OCI-LY7 (cell line): ENCODE measurements at regions not wholly inside any gene's neighbourhood (a gene's known extent, or its start where the extent isn't known, plus 50 kb on each side); places are given as distances from the start of the nearest gene placed in this dataset.
"Not testable (repeated sequence)": the region's sequence is repeated elsewhere in the genome, so short reads cannot be mapped to it uniquely, and the experiment has no call there.

ENCODE experiments used
- BruUV-seq: library from RNA; stranded (reverse); fragments of 400-500 nt; replicated peaks from 2 replicates; lab custom pipeline; 2021; lab: Mats Ljungman, UMichigan
- CTCF ChIA-PET: fragments of 300-600 bp; sonication (Branson Sonifier 250); formaldehyde crosslinking; loops from one replicate; lab custom pipeline; 2022; ENCODE audit warnings: antibody characterized with exemption; ENCODE audit not compliant: unreplicated experiment; lab: Charles Lee
- POLR2A ChIA-PET: fragments of 300-600 bp; sonication (Branson Sonifier 250); formaldehyde crosslinking; loops from one replicate; lab custom pipeline; 2022; ENCODE audit warnings: antibody characterized with exemption; lab: Charles Lee
- DNase-seq: peaks from one replicate; pipeline ENCODE4 v3.0.0-alpha.2; 2015; ENCODE audit warnings: low spot score
- H2AFZ ChIP-seq: fragments of 200-600 bp; sonication (generic), shearing (Covaris generic); 2 replicates; pipeline ENCODE4 v1.6.1; 2014; ENCODE audit warnings: mild to moderate bottlenecking, antibody characterized with exemption, low read length, moderate library complexity
- H3K27ac ChIP-seq: fragments of 200-600 bp; sonication (generic); 2 replicates; pipeline ENCODE4 v1.5.1; 2014; ENCODE audit warnings: mixed run types, low read depth, mild to moderate bottlenecking, moderate library complexity, low read length, inconsistent platforms; ENCODE audit not compliant: poor library complexity, severe bottlenecking
- H3K36me3 ChIP-seq: fragments of 200-600 bp; sonication (generic); 2 replicates; pipeline ENCODE4 v1.6.1; 2014; ENCODE audit warnings: mild to moderate bottlenecking, antibody characterized with exemption, low read length, moderate library complexity, mixed read lengths; ENCODE audit not compliant: insufficient read depth
- H3K4me1 ChIP-seq: fragments of 200-600 bp; sonication (generic); 2 replicates; pipeline ENCODE4 v1.5.1; 2014; ENCODE audit warnings: mild to moderate bottlenecking, low read length; ENCODE audit not compliant: insufficient read depth, poor library complexity, severe bottlenecking
- H3K4me2 ChIP-seq: fragments of 200-600 bp; sonication (generic); 2 replicates; pipeline ENCODE4 v1.6.1; 2014; ENCODE audit warnings: mild to moderate bottlenecking, low read length
- H3K4me3 ChIP-seq: fragments of 200-600 bp; sonication (generic); 2 replicates; pipeline ENCODE4 v1.5.1; 2014; ENCODE audit warnings: mild to moderate bottlenecking, low read depth, low read length; ENCODE audit not compliant: poor library complexity, severe bottlenecking
- H3K79me2 ChIP-seq: fragments of 200-600 bp; sonication (generic); 2 replicates; pipeline ENCODE4 v1.6.1; 2016; ENCODE audit warnings: low read depth, mild to moderate bottlenecking, low read length, moderate library complexity, mixed read lengths; ENCODE audit not compliant: insufficient read depth
- H3K9me2 ChIP-seq: fragments of 200-600 bp; sonication (generic); 2 replicates; pipeline ENCODE4 v1.6.1; 2016; ENCODE audit warnings: mild to moderate bottlenecking, low read length, mixed read lengths; ENCODE audit not compliant: insufficient read depth
- H3K9me3 ChIP-seq: fragments of 200-600 bp; sonication (generic); 2 replicates; pipeline ENCODE4 v1.6.1; 2014; ENCODE audit warnings: mild to moderate bottlenecking, mixed run types, low read length, mixed read lengths
- H4K20me1 ChIP-seq: fragments of 200-600 bp; sonication (generic); 2 replicates; pipeline ENCODE4 v1.6.1; 2014; ENCODE audit warnings: mild to moderate bottlenecking, antibody characterized with exemption, low read length, moderate library complexity, mixed read lengths; ENCODE audit not compliant: insufficient read depth
- CTCF ChIP-seq: fragments of 200-600 bp; sonication (generic); conservative IDR thresholded peaks from 2 replicates; pipeline ENCODE4 v1.5.1; 2014; ENCODE audit warnings: mild to moderate bottlenecking, antibody characterized with exemption, low read length, moderate library complexity, mixed read lengths
- EZH2phosphoT487 ChIP-seq: fragments of 200-600 bp; sonication (generic); IDR thresholded peaks from 2 replicates; pipeline ENCODE4 v1.6.1; 2018; ENCODE audit warnings: low read depth, borderline replicate concordance, mild to moderate bottlenecking, mixed run types, antibody characterized with exemption, low read length, moderate library complexity, mixed read lengths
- intact Hi-C: fragments of 100-400 bp; cut with micrococcal nuclease; formaldehyde crosslinking; loops from one replicate; pipeline ENCODE4 v1.10.0; 2022; ENCODE audit not compliant: unreplicated experiment

- CTCF ChIA-PET = no interaction called here
- Histone ChIP-seq H3K27ac (no peak overlapping the region), H3K79me2 (no peaks in the 10 kb centered on the region), H2AFZ (peak overlapping the region; percentile 66; the same call in 1 of the 2 replicates), H3K4me3 (no peak overlapping the region), H3K9me2 (no peaks in the 10 kb centered on the region), H3K9me3 (no peaks in the 10 kb centered on the region), H4K20me1 (no peaks in the 10 kb centered on the region), H3K36me3 (no peaks in the 10 kb centered on the region), H3K4me2 (peak overlapping the region; percentile 42; the same call in 1 of the 2 replicates), H3K4me1 (peaks cover 8% of the 10 kb centered on the region)
- intact Hi-C loops = no loop called here
- POLR2A ChIA-PET = no interaction called here
- no peak for TF ChIP-seq CTCF
- no peak for TF ChIP-seq EZH2phosphoT487
- no peak for DNase-seq
- no TSS peak for BruUV-seq
These were observed 104.2 kb upstream of the ACBD5 start for GRCh38 chr10:27344568-27345454.

- ChIA-PET CTCF (no interaction called here), POLR2A (no interaction called here)
- H3K4me1 ChIP-seq = peaks cover 8% of the 10 kb centered on the region
- H3K36me3 ChIP-seq = no peaks in the 10 kb centered on the region
- no peak overlapping the region for H3K4me2 ChIP-seq
- H3K79me2 ChIP-seq = no peaks in the 10 kb centered on the region
- H2AFZ ChIP-seq = no peak overlapping the region
- intact Hi-C loops = no loop called here
- BruUV-seq = no TSS peak
- TF ChIP-seq CTCF = no peak
- no peak for TF ChIP-seq EZH2phosphoT487
- DNase-seq = no peak
- no peaks in the 10 kb centered on the region for H3K9me2 ChIP-seq
- no peak overlapping the region for H3K4me3 ChIP-seq
- H3K9me3 ChIP-seq = no peaks in the 10 kb centered on the region
- H3K27ac ChIP-seq = no peak overlapping the region
- H4K20me1 ChIP-seq = no peaks in the 10 kb centered on the region
These were observed 100.4 kb upstream of the ACBD5 start for GRCh38 chr10:27341001-27341400.

GRCh38 chr10:27335246-27335645, 94.6 kb upstream of the ACBD5 start:
- H3K9me2 ChIP-seq, H3K4me3 ChIP-seq, H3K4me1 ChIP-seq, intact Hi-C loops, H2AFZ ChIP-seq, H3K4me2 ChIP-seq, H3K27ac ChIP-seq, H3K36me3 ChIP-seq, H4K20me1 ChIP-seq, BruUV-seq, CTCF ChIA-PET, DNase-seq, H3K79me2 ChIP-seq, H3K9me3 ChIP-seq: not testable (repeated sequence)
- POLR2A ChIA-PET = interaction anchor here (0.6 kb wide), 1 partner anchor 620 kb away, joined by 4 read pairs; no protein-coding TSS in a partner anchor
